ENCODE measurements at regions not wholly inside any gene's neighbourhood (a gene's known extent, or its start where the extent isn't known, plus 50 kb on each side); places are given as distances from the start of the nearest gene placed in this dataset.

GRCh38 chr2:183390109-183390508, 265.9 kb downstream of the NUP35 start:
- no peaks in the 10 kb centered on the region for H4K20me1 ChIP-seq (ENCODE audit: insufficient read depth)
- no TSS peak for BruUV-seq (replicated peaks)
- no peaks in the 10 kb centered on the region for H3K4me1 ChIP-seq (ENCODE audit: control insufficient read depth in 1 of 2, insufficient read depth in 2 of 2, low read length in 2 of 2)
- H3K27ac ChIP-seq (ENCODE audit: low read depth, low read length) = no peak overlapping the region
- DNase-seq (ENCODE audit: low read depth, low spot score) (no peak), ATAC-seq (no peak)
- no peaks in the 10 kb centered on the region for H3K79me2 ChIP-seq (ENCODE audit: insufficient read depth, low read length)
- no peaks in the 10 kb centered on the region for H3K27me3 ChIP-seq (ENCODE audit: insufficient read depth, low read length)
- no peaks in the 10 kb centered on the region for H3K9me3 ChIP-seq (ENCODE audit: control insufficient read depth in 1 of 2, insufficient read depth in 1 of 2, low read depth in 1 of 2, low read length in 2 of 2)
- H3K9me2 ChIP-seq (ENCODE audit: insufficient read depth) = no peaks in the 10 kb centered on the region
- ChIA-PET RAD21 (ENCODE audit: low non-redundant PET in 1 of 2, low total read pairs in 2 of 2, uncharacterized antibody in 2 of 2, unreplicated experiment in 2 of 2) (no interaction called here), CTCF (no interaction called here), POLR2A (no interaction called here)
- H2AFZ ChIP-seq (ENCODE audit: low read depth, low read length, poor library complexity, severe bottlenecking) = no peak overlapping the region
- no peak overlapping the region for H3K9ac ChIP-seq (ENCODE audit: low read length)
- no peak overlapping the region for H3K4me2 ChIP-seq (ENCODE audit: low read length)
- intact Hi-C loops (cut with micrococcal nuclease) = no loop called here
- no peak overlapping the region for H3K4me3 ChIP-seq (replicated peaks in 1 of 2; ENCODE audit: low read depth in 1 of 2, low read length in 2 of 2)
- no peaks in the 10 kb centered on the region for H3K36me3 ChIP-seq (ENCODE audit: control insufficient read depth in 1 of 2, insufficient read depth in 2 of 2, low read length in 2 of 2)
- TF ChIP-seq POLR2A (IDR thresholded peaks at IDR 0.05; ENCODE audit: borderline replicate concordance, extremely low read depth, insufficient read depth, insufficient read length) (no peak), ZFX (IDR thresholded peaks at IDR 0.05) (no peak), CEBPB (IDR thresholded peaks at IDR 0.05; ENCODE audit: low read depth) (no peak), SIN3A (IDR thresholded peaks at IDR 0.05; ENCODE audit: low read depth) (no peak), CBX3 (IDR thresholded peaks at IDR 0.05; ENCODE audit: low read depth) (no peak), EGR1 (IDR thresholded peaks at IDR 0.05; ENCODE audit: low read depth) (no peak), RAD21 (IDR thresholded peaks at IDR 0.05; ENCODE audit: low read depth) (no peak), ZBTB33 (IDR thresholded peaks at IDR 0.05; ENCODE audit: extremely low read depth, insufficient replicate concordance, low read length) (no peak), TCF7L2 (IDR thresholded peaks at IDR 0.05; ENCODE audit: borderline replicate concordance, extremely low read depth, insufficient read depth, insufficient read length) (no peak), YY1 (IDR thresholded peaks at IDR 0.05; ENCODE audit: extremely low read depth, insufficient replicate concordance, low read depth, low read length) (no peak), FOSL1 (IDR thresholded peaks at IDR 0.05; ENCODE audit: low read depth) (no peak), POLR2AphosphoS5 (IDR thresholded peaks at IDR 0.05; ENCODE audit: low read depth, low read length) (no peak), MAX (IDR thresholded peaks at IDR 0.05) (no peak), EZH2phosphoT487 (IDR thresholded peaks at IDR 0.05; ENCODE audit: borderline replicate concordance) (no peak), ELF1 (IDR thresholded peaks at IDR 0.05; ENCODE audit: borderline replicate concordance, low read depth) (no peak)
